Colonic mucosa (tissue), 4 donors: ENCODE measurements at regions not wholly inside any gene's neighbourhood (a gene's known extent, or its start where the extent isn't known, plus 50 kb on each side); places are given as distances from the start of the nearest gene placed in this dataset.

ENCODE experiments used
- DNase-seq: peaks from one replicate; pipeline ENCODE4 v3.0.0-alpha.2; 2020
- H3K27ac ChIP-seq: fragments of 200-600 bp; one replicate; pipeline ENCODE4 v1.8.0; 2021
- H3K27me3 ChIP-seq: fragments of 200-600 bp; one replicate; pipeline ENCODE4 v1.8.0; 2021
- H3K36me3 ChIP-seq: fragments of 200-600 bp; one replicate; pipeline ENCODE4 v1.8.0; 2021
- H3K4me1 ChIP-seq: fragments of 200-600 bp; one replicate; pipeline ENCODE4 v1.8.0; 2021; ENCODE audit warnings: mild to moderate bottlenecking
- H3K4me3 ChIP-seq: fragments of 200-600 bp; one replicate; pipeline ENCODE4 v1.8.0; 2021
- H3K9ac ChIP-seq, 2 donors: one replicate each; pipeline ENCODE4 v1.7.0; 2013; ENCODE audit warnings: control low read depth in 2 of 2, low read depth in 2 of 2, low read length in 2 of 2
- H3K9me3 ChIP-seq: fragments of 200-600 bp; one replicate; pipeline ENCODE4 v1.8.0; 2021
- CTCF ChIP-seq: fragments of 200-600 bp; IDR thresholded peaks from one replicate; pipeline ENCODE4 v1.8.0; 2022; ENCODE audit warnings: antibody characterized with exemption, mild to moderate bottlenecking
- intact Hi-C: fragments of 100-400 bp; cut with DNase I; formaldehyde crosslinking; loops from one replicate; pipeline ENCODE4 v1.14.1; 2022
- donor health status: healthy.
- donor health status: DM: no; HTN: no; CAD: no.
- donor health status: DM: no; HTN: no; CAD: no.

GRCh38 chr12:28601570-28602058 lies 411.4 kb downstream of the CCDC91 start:
- no peak for DNase-seq
- no peaks in the 10 kb centered on the region for H3K27me3 ChIP-seq
- intact Hi-C loops = no loop called here
- no peaks in the 10 kb centered on the region for H3K4me1 ChIP-seq
- no peak overlapping the region for H3K9ac ChIP-seq
- no peak for TF ChIP-seq CTCF
- H3K4me3 ChIP-seq = no peak overlapping the region
- H3K36me3 ChIP-seq = no peaks in the 10 kb centered on the region
- no peaks in the 10 kb centered on the region for H3K9me3 ChIP-seq
- no peak overlapping the region for H3K27ac ChIP-seq

- H3K9ac ChIP-seq = no peak overlapping the region
- H3K36me3 ChIP-seq = no peaks in the 10 kb centered on the region
- no peaks in the 10 kb centered on the region for H3K4me1 ChIP-seq
- DNase-seq = no peak
- no peak for TF ChIP-seq CTCF
- no peak overlapping the region for H3K27ac ChIP-seq
- H3K4me3 ChIP-seq = no peak overlapping the region
- intact Hi-C loops = no loop called here
- no peaks in the 10 kb centered on the region for H3K9me3 ChIP-seq
- no peaks in the 10 kb centered on the region for H3K27me3 ChIP-seq
Observed at GRCh38 chr12:28602786-28603185, 412.5 kb downstream of the CCDC91 start.

GRCh38 chr12:28603239-28603638 lies 413.0 kb downstream of the CCDC91 start:
- H3K9me3 ChIP-seq = no peaks in the 10 kb centered on the region
- no peak overlapping the region for H3K4me3 ChIP-seq
- no peaks in the 10 kb centered on the region for H3K4me1 ChIP-seq
- no peak for TF ChIP-seq CTCF
- no peak overlapping the region for H3K27ac ChIP-seq
- H3K36me3 ChIP-seq = no peaks in the 10 kb centered on the region
- no peak overlapping the region for H3K9ac ChIP-seq
- intact Hi-C loops = no loop called here
- DNase-seq = no peak
- no peaks in the 10 kb centered on the region for H3K27me3 ChIP-seq

- intact Hi-C loops = no loop called here
- Histone ChIP-seq H3K27ac (no peak overlapping the region), H3K4me1 (no peaks in the 10 kb centered on the region), H3K9ac (no peak overlapping the region), H3K4me3 (no peak overlapping the region), H3K27me3 (no peaks in the 10 kb centered on the region), H3K9me3 (no peaks in the 10 kb centered on the region), H3K36me3 (no peaks in the 10 kb centered on the region)
- DNase-seq = no peak
- no peak for TF ChIP-seq CTCF
Observed at GRCh38 chr12:28603801-28604200, 413.5 kb downstream of the CCDC91 start.

- intact Hi-C loops = no loop called here
- no peak for DNase-seq
- no peaks in the 10 kb centered on the region for H3K9me3 ChIP-seq
- H3K9ac ChIP-seq = no peak overlapping the region
- H3K27ac ChIP-seq = no peak overlapping the region
- H3K4me1 ChIP-seq = no peaks in the 10 kb centered on the region
- TF ChIP-seq CTCF = no peak
- H3K4me3 ChIP-seq = no peak overlapping the region
- no peaks in the 10 kb centered on the region for H3K27me3 ChIP-seq
- no peaks in the 10 kb centered on the region for H3K36me3 ChIP-seq
Observed at GRCh38 chr12:28604240-28604639, 414.0 kb downstream of the CCDC91 start.
